ENCODE measurements at regions not wholly inside any gene's neighbourhood (a gene's known extent, or its start where the extent isn't known, plus 50 kb on each side); places are given as distances from the start of the nearest gene placed in this dataset.

GRCh38 chr22:27630754-27631153, 170.8 kb downstream of the MN1 start:
- no peak for DNase-seq (ENCODE audit: insufficient read length, low spot score)
- no peak for FAIRE-seq
- no peak for TF ChIP-seq POLR2A (IDR thresholded peaks at IDR 0.05; ENCODE audit: low read depth, low read length)

DNA sequence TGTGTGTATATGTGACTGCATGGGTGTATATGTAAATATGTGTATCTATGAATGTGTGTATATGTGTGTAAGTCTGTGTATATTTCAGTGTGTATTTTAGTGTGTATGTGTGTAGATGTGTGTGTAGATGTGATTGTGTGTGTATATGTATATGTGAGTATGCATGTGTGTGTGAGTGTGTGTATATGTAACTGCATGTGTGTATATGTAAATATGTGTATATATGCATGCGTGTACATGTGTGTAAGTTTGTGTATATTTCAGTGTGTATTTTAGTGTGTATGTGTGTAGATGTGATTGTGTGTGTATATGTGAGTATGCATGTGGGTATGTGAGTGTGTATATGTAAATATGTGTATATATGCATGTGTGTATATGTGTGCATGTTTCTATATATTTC, 169.9 kb downstream of the MN1 start:
- no peak for TF ChIP-seq POLR2A (IDR thresholded peaks at IDR 0.05; ENCODE audit: low read depth, low read length)
- no peak for DNase-seq (ENCODE audit: insufficient read length, low spot score)
- no peak for FAIRE-seq

- DNase-seq (ENCODE audit: insufficient read length, low spot score): no peak
- no peak for FAIRE-seq
- no peak for TF ChIP-seq POLR2A (IDR thresholded peaks at IDR 0.05; ENCODE audit: low read depth, low read length)
Measured at GRCh38 chr22:27632451-27633295, 168.9 kb downstream of the MN1 start.

DNA sequence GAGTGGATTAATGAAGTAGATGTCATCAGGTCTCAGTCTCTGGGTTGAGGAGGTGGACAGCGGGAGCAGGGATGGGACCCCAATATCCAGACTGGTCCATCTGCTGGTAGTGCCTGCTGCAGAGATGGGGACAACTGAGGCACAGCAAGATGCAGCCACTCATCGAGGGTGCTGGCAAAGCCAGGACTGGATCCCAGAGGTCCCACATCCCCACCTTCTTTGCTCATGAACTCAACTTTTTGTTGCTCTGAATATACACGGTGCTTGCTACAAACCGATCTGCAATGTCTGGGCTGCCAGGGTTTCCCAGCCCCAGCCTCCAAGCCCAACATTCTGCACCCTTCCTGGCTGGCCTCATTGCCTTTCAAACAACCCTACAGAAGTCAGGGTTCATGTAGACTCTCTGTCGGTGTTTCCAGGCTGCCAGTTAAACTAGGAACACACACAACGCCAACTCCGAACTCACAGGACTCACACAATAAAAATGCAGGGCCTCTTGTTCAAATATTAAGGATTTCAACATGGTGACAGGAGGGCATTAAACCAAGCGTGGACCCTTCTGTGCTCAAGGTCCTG, 168.2 kb downstream of the MN1 start:
- DNase-seq (ENCODE audit: insufficient read length, low spot score) (no peak), FAIRE-seq (no peak)
- no peak for TF ChIP-seq POLR2A (IDR thresholded peaks at IDR 0.05; ENCODE audit: low read depth, low read length)

DNA sequence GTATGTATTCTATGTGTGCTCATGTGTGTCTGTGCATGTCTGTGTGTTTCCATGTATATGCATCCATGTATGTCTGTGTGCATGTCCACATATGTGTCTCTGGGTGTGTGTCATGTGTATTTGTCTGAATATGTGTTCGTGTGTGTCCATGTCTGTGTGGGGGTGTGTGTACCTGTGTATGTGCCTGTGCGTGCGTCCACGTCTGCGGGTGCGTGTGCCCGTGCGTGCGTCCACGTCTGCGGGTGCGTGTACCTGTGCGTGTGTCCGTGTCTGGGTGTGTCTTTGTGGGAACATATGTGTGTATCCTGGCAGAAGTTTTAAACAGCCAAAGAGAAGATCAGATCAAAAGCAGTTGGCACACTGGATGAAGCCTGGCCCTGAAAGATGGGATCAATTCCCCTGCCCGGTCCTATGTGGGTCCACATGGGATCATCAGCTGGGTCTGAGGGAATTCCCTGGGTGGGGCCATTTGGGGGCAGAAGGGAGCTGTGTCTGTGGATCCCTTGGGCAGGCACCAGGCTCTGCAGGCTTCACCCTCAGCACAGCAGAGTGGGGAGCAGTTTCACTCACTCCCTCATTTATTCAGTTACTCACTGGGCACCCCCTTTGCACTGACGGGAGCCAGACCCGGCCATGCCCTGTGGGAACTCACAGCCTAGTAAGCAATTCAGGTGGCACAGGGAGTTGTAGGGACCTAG, 167.4 kb downstream of the MN1 start:
- no peak for DNase-seq (ENCODE audit: insufficient read length, low spot score)
- no peak for TF ChIP-seq POLR2A (IDR thresholded peaks at IDR 0.05; ENCODE audit: low read depth, low read length)
- FAIRE-seq: no peak

DNA sequence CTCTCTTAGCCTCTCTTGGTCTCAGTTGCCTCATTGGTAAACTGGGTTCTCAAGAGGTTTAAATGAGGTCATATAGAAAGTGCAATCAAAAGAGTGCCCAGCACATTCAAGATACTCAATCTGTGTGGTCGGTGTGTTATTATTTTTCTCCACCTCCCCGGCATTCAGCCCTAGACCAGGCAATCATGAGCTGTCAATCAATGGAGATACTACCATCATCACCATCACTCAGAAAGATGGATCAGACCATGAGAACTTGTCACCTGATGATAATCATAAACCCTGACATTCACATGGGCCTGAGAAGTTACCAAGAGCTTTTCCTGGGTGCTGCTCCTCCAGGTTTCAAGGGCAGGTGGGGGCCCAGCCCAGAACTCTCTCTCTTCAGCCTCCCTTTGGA, 166.1 kb downstream of the MN1 start:
- FAIRE-seq: no peak
- DNase-seq (ENCODE audit: insufficient read length, low spot score): no peak
- no peak for TF ChIP-seq POLR2A (IDR thresholded peaks at IDR 0.05; ENCODE audit: low read depth, low read length)

- FAIRE-seq (no peak), DNase-seq (ENCODE audit: insufficient read length, low spot score) (no peak)
- no peak for TF ChIP-seq POLR2A (IDR thresholded peaks at IDR 0.05; ENCODE audit: low read depth, low read length)
Measured at GRCh38 chr22:27635852-27636251, 165.7 kb downstream of the MN1 start.

- DNase-seq (ENCODE audit: insufficient read length, low spot score): no peak
- TF ChIP-seq POLR2A (IDR thresholded peaks at IDR 0.05; ENCODE audit: low read depth, low read length): no peak
- no peak for FAIRE-seq
Measured at GRCh38 chr22:27636716-27637508, 164.6 kb downstream of the MN1 start.

DNA sequence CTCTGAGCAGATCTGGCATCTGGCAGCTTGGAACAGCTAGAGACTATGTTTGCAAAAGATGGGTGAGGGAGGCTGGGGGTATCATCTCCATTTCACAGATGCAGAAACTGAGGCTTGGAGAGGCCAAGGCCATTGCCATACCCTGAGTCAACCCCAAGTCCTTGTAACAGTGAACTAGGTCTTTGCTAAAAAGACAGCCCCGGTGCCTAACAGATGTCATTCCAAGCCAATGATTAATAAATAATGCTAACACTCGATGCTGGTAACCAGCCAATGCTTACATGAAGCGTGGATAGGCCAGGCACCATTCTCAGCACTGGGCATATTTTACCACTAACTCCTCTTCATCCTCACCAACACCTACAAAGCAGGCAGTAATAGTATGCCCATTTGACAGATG, 164.0 kb downstream of the MN1 start:
- TF ChIP-seq POLR2A (IDR thresholded peaks at IDR 0.05; ENCODE audit: low read depth, low read length): no peak
- no peak for DNase-seq (ENCODE audit: insufficient read length, low spot score)
- no peak for FAIRE-seq

- TF ChIP-seq POLR2A (IDR thresholded peaks at IDR 0.05; ENCODE audit: low read depth, low read length): no peak
- DNase-seq (ENCODE audit: insufficient read length, low spot score) (no peak), FAIRE-seq (no peak)
Measured at GRCh38 chr22:27638329-27639233, 163.0 kb downstream of the MN1 start.

DNA sequence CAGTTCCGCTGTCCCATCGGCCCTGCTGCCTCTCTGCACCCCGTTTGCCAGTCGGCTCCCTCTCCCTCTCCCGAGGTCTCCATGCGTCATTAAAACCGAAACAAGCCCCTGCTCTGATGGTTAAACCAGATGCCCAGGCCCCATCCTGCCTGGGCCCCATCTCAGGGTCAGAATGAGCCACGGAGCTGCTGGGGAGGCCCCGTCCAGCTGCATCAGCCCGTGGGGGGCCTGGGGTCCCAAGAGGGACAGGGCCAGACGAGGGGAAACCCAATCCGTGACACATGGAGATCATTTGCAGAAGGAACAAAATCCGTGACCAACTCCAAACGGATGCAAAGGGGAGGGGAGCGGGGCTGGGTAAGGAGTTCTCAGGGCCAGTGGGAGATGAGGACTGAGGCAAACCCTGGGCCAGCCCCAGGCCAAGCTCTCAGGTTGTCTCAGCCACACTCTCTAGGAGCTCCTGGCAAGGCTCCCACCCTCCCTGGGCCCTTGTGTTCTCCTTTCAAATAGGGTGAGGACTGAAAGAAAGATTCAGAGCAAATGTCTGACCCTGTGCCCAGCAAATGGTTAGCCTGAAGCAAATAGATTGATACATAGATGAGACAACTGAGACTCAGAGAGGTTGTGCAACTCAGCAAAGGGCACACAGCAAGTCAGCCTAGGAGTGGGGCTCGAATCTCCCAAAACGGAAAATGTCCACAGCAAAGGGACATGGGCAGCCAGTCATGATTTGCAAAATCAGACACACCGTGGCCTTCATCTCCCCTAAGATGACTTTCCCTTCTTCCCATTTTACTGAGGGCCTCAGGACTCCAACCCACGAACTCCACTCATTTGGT, 162.1 kb downstream of the MN1 start:
- no peak for FAIRE-seq
- no peak for DNase-seq (ENCODE audit: insufficient read length, low spot score)

More for the DNA sequence above, 162.1 kb downstream of the MN1 start:
- TF ChIP-seq POLR2A (IDR thresholded peaks at IDR 0.05; ENCODE audit: low read depth, low read length): no peak
